Stimulated activated memory B cell treated with anti-CD40 and anti-IgM and Interleukin-4, amounts not matched to agents 10 μg/mL and 1 μg/mL and 100 μg/mL, for 72 hours (primary cell): ENCODE measurements at regions not wholly inside any gene's neighbourhood (a gene's known extent, or its start where the extent isn't known, plus 50 kb on each side); places are given as distances from the start of the nearest gene placed in this dataset.

Source experiments
- ATAC-seq: fragments of 150-1000 bp; cut with Tn5 transposase; 2 replicates; pipeline ENCODE4 v1.10.0; 2021
- H3K27ac Mint-ChIP-seq: one replicate; pipeline ENCODE4 v1.8.0; 2022; ENCODE audit warnings: mild to moderate bottlenecking, mixed read lengths
- H3K27me3 Mint-ChIP-seq: one replicate; pipeline ENCODE4 v1.8.0; 2022; ENCODE audit warnings: mixed read lengths
- H3K36me3 Mint-ChIP-seq: one replicate; pipeline ENCODE4 v1.8.0; 2022; ENCODE audit warnings: mixed read lengths
- H3K4me1 Mint-ChIP-seq: one replicate; pipeline ENCODE4 v1.8.0; 2022; ENCODE audit warnings: mixed read lengths
- H3K4me3 Mint-ChIP-seq: one replicate; pipeline ENCODE4 v1.8.0; 2022; ENCODE audit warnings: mild to moderate bottlenecking, moderate library complexity, mixed read lengths
- H3K9me3 Mint-ChIP-seq: one replicate; pipeline ENCODE4 v1.8.0; 2022; ENCODE audit warnings: mixed read lengths

GRCh38 chr3:72311425-72311824 lies 526.5 kb upstream of the PROK2 start:
- Mint-ChIP-seq H3K36me3 (no peaks in the 10 kb centered on the region), H3K27me3 (no peaks in the 10 kb centered on the region), H3K27ac (peak overlapping the region; percentile 71), H3K4me1 (peaks cover 25% of the 10 kb centered on the region), H3K4me3 (peak overlapping the region; percentile 32), H3K9me3 (no peaks in the 10 kb centered on the region)
- no peak for ATAC-seq

GRCh38 chr3:72310419-72311380 lies 525.8 kb upstream of the PROK2 start:
- no peaks in the 10 kb centered on the region for H3K36me3 Mint-ChIP-seq
- no peaks in the 10 kb centered on the region for H3K27me3 Mint-ChIP-seq
- peak overlapping the region; percentile 71 for H3K27ac Mint-ChIP-seq
- H3K9me3 Mint-ChIP-seq, result no peaks in the 10 kb centered on the region
- H3K4me1 Mint-ChIP-seq, result peaks cover 25% of the 10 kb centered on the region
- H3K4me3 Mint-ChIP-seq, result peak overlapping the region; percentile 54
- ATAC-seq, result peak; percentile 99

- ATAC-seq, result peak; percentile 1
- no peaks in the 10 kb centered on the region for H3K9me3 Mint-ChIP-seq
- peak overlapping the region; percentile 54 for H3K4me3 Mint-ChIP-seq
- no peaks in the 10 kb centered on the region for H3K27me3 Mint-ChIP-seq
- peak overlapping the region; percentile 71 for H3K27ac Mint-ChIP-seq
- no peaks in the 10 kb centered on the region for H3K36me3 Mint-ChIP-seq
- peaks cover 25% of the 10 kb centered on the region for H3K4me1 Mint-ChIP-seq
Measured at GRCh38 chr3:72309661-72310418, 524.9 kb upstream of the PROK2 start.

GRCh38 chr3:72308641-72309040 lies 523.7 kb upstream of the PROK2 start:
- ATAC-seq, result no peak
- Mint-ChIP-seq H3K27ac (peak overlapping the region; percentile 2), H3K27me3 (no peaks in the 10 kb centered on the region)

GRCh38 chr3:72307438-72308115 lies 522.6 kb upstream of the PROK2 start:
- H3K4me1 Mint-ChIP-seq, result peaks cover 20% of the 10 kb centered on the region
- H3K27ac Mint-ChIP-seq, result peak overlapping the region; percentile 37
- no peak for ATAC-seq
- no peaks in the 10 kb centered on the region for H3K9me3 Mint-ChIP-seq
- no peaks in the 10 kb centered on the region for H3K27me3 Mint-ChIP-seq
- no peaks in the 10 kb centered on the region for H3K36me3 Mint-ChIP-seq
- no peak overlapping the region for H3K4me3 Mint-ChIP-seq

More at GRCh38 chr3:72308641-72309040, 523.7 kb upstream of the PROK2 start:
- Mint-ChIP-seq H3K9me3 (no peaks in the 10 kb centered on the region), H3K4me3 (no peak overlapping the region), H3K36me3 (no peaks in the 10 kb centered on the region), H3K4me1 (peaks cover 24% of the 10 kb centered on the region)

- no peaks in the 10 kb centered on the region for H3K9me3 Mint-ChIP-seq
- H3K27ac Mint-ChIP-seq, result peak overlapping the region; percentile 37
- H3K36me3 Mint-ChIP-seq, result no peaks in the 10 kb centered on the region
- H3K4me3 Mint-ChIP-seq, result no peak overlapping the region
- H3K4me1 Mint-ChIP-seq, result peaks cover 19% of the 10 kb centered on the region
- H3K27me3 Mint-ChIP-seq, result no peaks in the 10 kb centered on the region
- no peak for ATAC-seq
Measured at GRCh38 chr3:72306800-72307341, 521.9 kb upstream of the PROK2 start.

- H3K27me3 Mint-ChIP-seq, result peaks cover 11% of the 10 kb centered on the region
- H3K4me1 Mint-ChIP-seq, result no peaks in the 10 kb centered on the region
- H3K4me3 Mint-ChIP-seq, result no peak overlapping the region
- no peaks in the 10 kb centered on the region for H3K36me3 Mint-ChIP-seq
- no peaks in the 10 kb centered on the region for H3K9me3 Mint-ChIP-seq
- no peak overlapping the region for H3K27ac Mint-ChIP-seq
- no peak for ATAC-seq
Measured at GRCh38 chr3:72303926-72304325, 519.0 kb upstream of the PROK2 start.

- H3K4me1 Mint-ChIP-seq, result no peaks in the 10 kb centered on the region
- H3K36me3 Mint-ChIP-seq, result no peaks in the 10 kb centered on the region
- H3K27me3 Mint-ChIP-seq, result peaks cover 11% of the 10 kb centered on the region
- ATAC-seq, result no peak
- H3K27ac Mint-ChIP-seq, result no peak overlapping the region
- no peaks in the 10 kb centered on the region for H3K9me3 Mint-ChIP-seq
- no peak overlapping the region for H3K4me3 Mint-ChIP-seq
Measured at GRCh38 chr3:72301779-72302178, 516.8 kb upstream of the PROK2 start.

- no peaks in the 10 kb centered on the region for H3K4me1 Mint-ChIP-seq
- H3K27me3 Mint-ChIP-seq, result peaks cover 11% of the 10 kb centered on the region
- H3K4me3 Mint-ChIP-seq, result no peak overlapping the region
Measured at GRCh38 chr3:72300621-72301020, 515.7 kb upstream of the PROK2 start.

GRCh38 chr3:72299823-72300222 lies 514.9 kb upstream of the PROK2 start:
- Mint-ChIP-seq H3K36me3 (no peaks in the 10 kb centered on the region), H3K4me3 (no peak overlapping the region), H3K27me3 (peaks cover 11% of the 10 kb centered on the region), H3K4me1 (no peaks in the 10 kb centered on the region), H3K27ac (no peak overlapping the region), H3K9me3 (no peaks in the 10 kb centered on the region)
- ATAC-seq, result no peak

More at GRCh38 chr3:72300621-72301020, 515.7 kb upstream of the PROK2 start:
- Mint-ChIP-seq H3K27ac (no peak overlapping the region), H3K9me3 (no peaks in the 10 kb centered on the region), H3K36me3 (no peaks in the 10 kb centered on the region)
- ATAC-seq, result no peak

GRCh38 chr3:72299321-72299802 lies 514.4 kb upstream of the PROK2 start:
- Mint-ChIP-seq H3K27ac (no peak overlapping the region), H3K36me3 (no peaks in the 10 kb centered on the region), H3K4me3 (no peak overlapping the region), H3K27me3 (peaks cover 11% of the 10 kb centered on the region), H3K4me1 (no peaks in the 10 kb centered on the region), H3K9me3 (no peaks in the 10 kb centered on the region)
- no peak for ATAC-seq

- Mint-ChIP-seq H3K27ac (no peak overlapping the region), H3K36me3 (no peaks in the 10 kb centered on the region), H3K9me3 (no peaks in the 10 kb centered on the region), H3K4me1 (no peaks in the 10 kb centered on the region), H3K4me3 (no peak overlapping the region), H3K27me3 (peaks cover 11% of the 10 kb centered on the region)
- ATAC-seq, result no peak
Measured at GRCh38 chr3:72298201-72299152, 513.5 kb upstream of the PROK2 start.

- Mint-ChIP-seq H3K9me3 (no peaks in the 10 kb centered on the region), H3K36me3 (no peaks in the 10 kb centered on the region), H3K4me3 (no peak overlapping the region), H3K27me3 (peaks cover 12% of the 10 kb centered on the region), H3K27ac (no peak overlapping the region), H3K4me1 (no peaks in the 10 kb centered on the region)
- no peak for ATAC-seq
Measured at GRCh38 chr3:72297481-72297880, 512.5 kb upstream of the PROK2 start.
